AG09309 (cell line): ENCODE measurements at regions not wholly inside any gene's neighbourhood (a gene's known extent, or its start where the extent isn't known, plus 50 kb on each side); places are given as distances from the start of the nearest gene placed in this dataset.

Experiments used
- DNase-seq: peaks from one replicate; pipeline ENCODE4 v3.0.0-alpha.2; 2010; ENCODE audit warnings: low read depth
- H3K4me3 ChIP-seq: 2 replicates; pipeline ENCODE4 v1.5.1; 2011; ENCODE audit warnings: mild to moderate bottlenecking, low read depth, low read length, moderate library complexity; ENCODE audit not compliant: control insufficient read depth
- CTCF ChIP-seq: IDR thresholded peaks from 2 replicates; pipeline ENCODE4 v1.5.1; 2011; ENCODE audit warnings: mild to moderate bottlenecking, low read depth, low read length, inconsistent platforms; ENCODE audit not compliant: insufficient read depth, control insufficient read depth; ENCODE audit errors: missing control alignments

GRCh38 chr7:24035366-24036032 is 248.5 kb upstream of the NPY start:
- H3K4me3 ChIP-seq = no peak overlapping the region
- DNase-seq = no peak
- no peak for TF ChIP-seq CTCF

- H3K4me3 ChIP-seq = no peak overlapping the region
- TF ChIP-seq CTCF = no peak
- no peak for DNase-seq
Measured at GRCh38 chr7:24036033-24036412, 248.0 kb upstream of the NPY start.

- no peak for DNase-seq
- TF ChIP-seq CTCF = no peak
- H3K4me3 ChIP-seq = no peak overlapping the region
Measured at GRCh38 chr7:24038993-24039392, 245.0 kb upstream of the NPY start.

- no peak for DNase-seq
- TF ChIP-seq CTCF = no peak
- no peak overlapping the region for H3K4me3 ChIP-seq
Measured at GRCh38 chr7:24039991-24040624, 243.9 kb upstream of the NPY start.

- TF ChIP-seq CTCF = no peak
- H3K4me3 ChIP-seq = no peak overlapping the region
- no peak for DNase-seq
Measured at GRCh38 chr7:24042028-24042427, 242.0 kb upstream of the NPY start.

- no peak for DNase-seq
- no peak overlapping the region for H3K4me3 ChIP-seq
- TF ChIP-seq CTCF = no peak
Measured at GRCh38 chr7:24049296-24049695, 234.7 kb upstream of the NPY start.
